ENCODE measurements at regions not wholly inside any gene's neighbourhood (a gene's known extent, or its start where the extent isn't known, plus 50 kb on each side); places are given as distances from the start of the nearest gene placed in this dataset.

GRCh38 chr11:7197469-7197868 lies 54.2 kb upstream of the SYT9 start:
- Histone ChIP-seq H3K4me1 (replicated peaks in 1 of 2) (no peaks in the 10 kb centered on the region), H3K27ac (no peak overlapping the region), H3K4me3 (no peak overlapping the region)
- in situ Hi-C loops (cut with MboI; ENCODE audit: low pct_unique_long_range_greater_than_20kb in 2 of 9, low sequenced_read_pairs in 9 of 9, unreplicated experiment in 9 of 9), result no loop called here
- ATAC-seq (replicated peaks in 6 of 8), result no peak
